A673 (cell line): ENCODE measurements at regions not wholly inside any gene's neighbourhood (a gene's known extent, or its start where the extent isn't known, plus 50 kb on each side); places are given as distances from the start of the nearest gene placed in this dataset.

Experiments
- BruUV-seq: library from RNA; stranded (reverse); fragments of 400-500 nt; replicated peaks from 2 replicates; lab custom pipeline; 2021; lab: Mats Ljungman, UMichigan
- CTCF ChIA-PET: fragments of 300-600 bp; sonication (Branson Sonifier 250); formaldehyde crosslinking; loops from one replicate; lab custom pipeline; 2022; ENCODE audit warnings: antibody characterized with exemption; lab: Charles Lee
- POLR2A ChIA-PET: fragments of 300-600 bp; sonication (Branson Sonifier 250); formaldehyde crosslinking; loops from one replicate; lab custom pipeline; 2022; ENCODE audit warnings: antibody characterized with exemption; ENCODE audit not compliant: low non-redundant PET; lab: Charles Lee
- DNase-seq: peaks from one replicate; pipeline ENCODE4 v3.0.0-alpha.2; 2015; ENCODE audit warnings: low spot score
- H3K27ac ChIP-seq: fragments of 200-600 bp; sonication (generic); 2 replicates; pipeline ENCODE4 v1.5.1; 2016; ENCODE audit warnings: mixed run types, low read depth, mild to moderate bottlenecking, mixed read lengths, antibody characterized with exemption, low read length; ENCODE audit not compliant: poor library complexity, severe bottlenecking
- H3K27me3 ChIP-seq: fragments of 200-600 bp; sonication (generic); replicated peaks from 2 replicates; pipeline ENCODE4 v1.6.1; 2017; ENCODE audit warnings: mixed run types, low read depth, mild to moderate bottlenecking, mixed read lengths, antibody characterized with exemption, low read length; ENCODE audit not compliant: insufficient read depth, poor library complexity
- H3K36me3 ChIP-seq: fragments of 200-600 bp; sonication (generic); 2 replicates; pipeline ENCODE4 v1.6.1; 2016; ENCODE audit warnings: mixed run types, mild to moderate bottlenecking, mixed read lengths, antibody characterized with exemption, low read length; ENCODE audit not compliant: insufficient read depth, poor library complexity, severe bottlenecking
- H3K4me1 ChIP-seq: fragments of 200-600 bp; sonication (generic); 2 replicates; pipeline ENCODE4 v1.6.1; 2017; ENCODE audit warnings: mixed run types, mild to moderate bottlenecking, mixed read lengths, antibody characterized with exemption, low read length; ENCODE audit not compliant: insufficient read depth, poor library complexity, severe bottlenecking
- H3K4me3 ChIP-seq: fragments of 200-600 bp; sonication (generic); 2 replicates; pipeline ENCODE4 v1.5.1; 2016; ENCODE audit warnings: low read depth, mixed run types, mild to moderate bottlenecking, mixed read lengths, low read length; ENCODE audit not compliant: poor library complexity, severe bottlenecking
- H3K9me3 ChIP-seq: fragments of 200-600 bp; sonication (generic); 2 replicates; pipeline ENCODE4 v1.6.1; 2016; ENCODE audit warnings: mixed run types, low read depth, mild to moderate bottlenecking, mixed read lengths, antibody characterized with exemption, low read length; ENCODE audit not compliant: poor library complexity, severe bottlenecking
- CTCF ChIP-seq: fragments of 300-800, 200-600 bp; sonication (generic); conservative IDR thresholded peaks from 2 replicates; pipeline ENCODE4 v1.5.1; 2017; ENCODE audit warnings: low read depth, mild to moderate bottlenecking, antibody characterized with exemption, low read length, moderate library complexity, mixed read lengths
- EZH2 ChIP-seq: fragments of 200-600 bp; sonication (generic); IDR thresholded peaks from 2 replicates; pipeline ENCODE4 v1.6.1; 2017; ENCODE audit warnings: borderline replicate concordance, low read depth, mild to moderate bottlenecking, mixed read lengths, antibody characterized with exemption, low read length; ENCODE audit not compliant: poor library complexity, severe bottlenecking
- intact Hi-C: fragments of 100-400 bp; cut with micrococcal nuclease; formaldehyde crosslinking; loops from one replicate; pipeline ENCODE4 v1.10.0; 2022; ENCODE audit not compliant: unreplicated experiment

DNA sequence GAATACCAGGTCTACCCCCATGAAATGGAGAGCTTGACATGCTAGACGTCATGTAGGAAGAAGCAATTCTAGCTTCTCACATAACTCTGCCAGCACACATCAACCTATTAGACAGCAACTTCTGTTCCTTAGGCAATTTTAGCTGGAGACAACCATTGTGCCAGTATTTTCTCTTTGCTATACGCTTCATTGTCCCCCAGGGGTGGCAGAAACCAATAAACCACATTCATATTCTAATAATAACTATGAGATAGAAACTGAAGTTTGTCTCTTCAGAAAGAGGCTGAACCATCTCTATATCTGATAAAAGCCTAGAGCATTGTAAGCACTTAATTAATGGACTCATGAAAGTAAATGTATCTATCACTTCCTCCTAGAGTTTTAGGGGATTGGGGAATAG is 278.6 kb downstream of the FOXG1 start:
- no peaks in the 10 kb centered on the region for H3K9me3 ChIP-seq
- no peaks in the 10 kb centered on the region for H3K4me1 ChIP-seq
- intact Hi-C loops = no loop called here
- no peak for DNase-seq
- POLR2A ChIA-PET = no interaction called here
- no peaks in the 10 kb centered on the region for H3K27me3 ChIP-seq
- no peaks in the 10 kb centered on the region for H3K36me3 ChIP-seq
- no peak for TF ChIP-seq CTCF
- TF ChIP-seq EZH2 = no peak
- H3K27ac ChIP-seq = no peak overlapping the region
- H3K4me3 ChIP-seq = no peak overlapping the region
- BruUV-seq = no TSS peak
- CTCF ChIA-PET = no interaction called here

GRCh38 chr14:29054119-29054518 is 287.5 kb downstream of the FOXG1 start:
- ChIA-PET POLR2A (no interaction called here), CTCF (no interaction called here)
- DNase-seq = peak; percentile 4
- intact Hi-C loops = no loop called here
- TF ChIP-seq EZH2 = no peak
- TF ChIP-seq CTCF = no peak
- Histone ChIP-seq H3K4me3 (no peak overlapping the region), H3K27me3 (no peaks in the 10 kb centered on the region), H3K4me1 (no peaks in the 10 kb centered on the region), H3K9me3 (no peaks in the 10 kb centered on the region), H3K36me3 (no peaks in the 10 kb centered on the region), H3K27ac (no peak overlapping the region)
- BruUV-seq = no TSS peak

- CTCF ChIA-PET = no interaction called here
- intact Hi-C loops = no loop called here
- H3K27me3 ChIP-seq = no peaks in the 10 kb centered on the region
Measured at GRCh38 chr14:29056041-29056566, 289.5 kb downstream of the FOXG1 start.

More at GRCh38 chr14:29056041-29056566, 289.5 kb downstream of the FOXG1 start:
- Histone ChIP-seq H3K4me1 (no peaks in the 10 kb centered on the region), H3K36me3 (no peaks in the 10 kb centered on the region), H3K27ac (no peak overlapping the region), H3K9me3 (no peaks in the 10 kb centered on the region), H3K4me3 (no peak overlapping the region)
- no peak for DNase-seq
- BruUV-seq = no TSS peak
- TF ChIP-seq EZH2 (no peak), CTCF (no peak)
- POLR2A ChIA-PET = no interaction called here
